ENCODE measurements at regions not wholly inside any gene's neighbourhood (a gene's known extent, or its start where the extent isn't known, plus 50 kb on each side); places are given as distances from the start of the nearest gene placed in this dataset.
A peak's percentile ranks its signal among the peaks of the same experiment; 100 is the strongest.

DNA sequence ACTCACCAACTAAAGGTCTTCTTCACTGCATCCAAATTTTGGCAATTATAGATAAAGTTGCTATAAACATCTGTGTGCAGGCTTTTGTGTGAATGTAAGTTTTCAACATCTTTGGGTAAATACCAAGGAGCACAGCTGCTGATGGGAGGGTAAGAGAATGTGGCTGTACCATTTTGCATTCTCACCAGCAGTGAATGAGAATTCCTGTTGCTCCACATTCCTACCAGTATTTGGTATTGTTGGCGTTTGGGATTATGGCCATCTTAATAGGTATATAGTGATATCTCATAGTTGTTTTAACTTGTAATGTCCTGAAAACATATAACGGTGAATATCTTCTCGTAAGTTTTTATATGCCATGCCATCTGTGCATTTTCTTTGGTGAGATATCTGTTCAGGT is 69.3 kb downstream of the ILRUN start:
- Histone ChIP-seq H3K9me3 (replicated peaks in 1 of 3) (no peaks in the 10 kb centered on the region), H3K27me3 (no peaks in the 10 kb centered on the region), H3K4me1 (replicated peaks in 1 of 2) (peaks cover 4 to 12% of the 10 kb centered on the region in 2 donors), H3K27ac (no peak overlapping the region), H3K36me3 (replicated peaks in 1 of 2) (no peaks in the 10 kb centered on the region), H3K4me3 (no peak overlapping the region)
- 92 to 96% (median 95%) methylated on average over 3 of the region's 3 CpGs for WGBS, 4 donors
- TF ChIP-seq POLR2A (IDR thresholded peaks at IDR 0.05): no peak
- TF ChIP-seq, protein P1, sequence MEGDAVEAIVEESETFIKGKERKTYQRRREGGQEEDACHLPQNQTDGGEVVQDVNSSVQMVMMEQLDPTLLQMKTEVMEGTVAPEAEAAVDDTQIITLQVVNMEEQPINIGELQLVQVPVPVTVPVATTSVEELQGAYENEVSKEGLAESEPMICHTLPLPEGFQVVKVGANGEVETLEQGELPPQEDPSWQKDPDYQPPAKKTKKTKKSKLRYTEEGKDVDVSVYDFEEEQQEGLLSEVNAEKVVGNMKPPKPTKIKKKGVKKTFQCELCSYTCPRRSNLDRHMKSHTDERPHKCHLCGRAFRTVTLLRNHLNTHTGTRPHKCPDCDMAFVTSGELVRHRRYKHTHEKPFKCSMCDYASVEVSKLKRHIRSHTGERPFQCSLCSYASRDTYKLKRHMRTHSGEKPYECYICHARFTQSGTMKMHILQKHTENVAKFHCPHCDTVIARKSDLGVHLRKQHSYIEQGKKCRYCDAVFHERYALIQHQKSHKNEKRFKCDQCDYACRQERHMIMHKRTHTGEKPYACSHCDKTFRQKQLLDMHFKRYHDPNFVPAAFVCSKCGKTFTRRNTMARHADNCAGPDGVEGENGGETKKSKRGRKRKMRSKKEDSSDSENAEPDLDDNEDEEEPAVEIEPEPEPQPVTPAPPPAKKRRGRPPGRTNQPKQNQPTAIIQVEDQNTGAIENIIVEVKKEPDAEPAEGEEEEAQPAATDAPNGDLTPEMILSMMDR (IDR thresholded peaks at IDR 0.05): no peak
- intact Hi-C loops (cut with DNase I): no loop called here
- no peak for DNase-seq

DNA sequence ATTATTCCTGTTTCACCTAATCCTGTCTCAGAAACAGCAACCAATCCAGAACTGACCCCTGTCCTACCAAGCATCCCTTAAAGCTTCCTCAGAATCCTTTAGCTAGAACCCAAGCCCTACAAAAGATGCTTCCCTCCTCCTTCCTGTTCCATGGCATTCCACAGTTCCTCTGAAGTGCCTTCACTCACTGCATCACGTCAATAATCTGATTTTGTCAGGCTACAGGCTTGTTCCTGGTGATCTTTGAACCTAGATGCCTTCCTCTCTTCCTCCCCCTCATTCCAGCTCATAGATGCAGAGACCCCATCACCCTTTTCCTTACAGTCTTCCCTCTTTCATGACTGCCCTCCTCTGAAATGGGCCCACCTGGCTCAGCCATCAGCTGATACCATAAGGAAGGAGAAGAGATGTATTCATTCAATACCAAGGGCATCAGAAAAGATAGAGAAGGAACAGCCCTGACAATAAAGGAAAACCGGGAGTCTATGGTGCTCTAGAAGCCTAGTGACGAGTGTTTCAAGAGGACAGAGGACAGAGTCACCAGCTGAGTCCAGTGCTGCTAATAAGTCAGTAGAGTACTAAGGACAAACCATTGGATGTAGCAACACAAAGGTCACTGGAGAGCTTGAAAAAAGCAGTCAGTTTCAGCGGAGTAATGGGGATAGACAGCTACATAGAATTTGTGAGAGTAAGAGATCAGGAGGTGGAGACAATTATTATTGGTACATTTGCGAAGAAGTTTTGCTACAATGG is 62.5 kb upstream of the SPDEF start:
- no peak for DNase-seq
- Histone ChIP-seq H3K27me3 (no peaks in the 10 kb centered on the region), H3K4me1 (replicated peaks in 1 of 2) (peaks cover 5 to 16% of the 10 kb centered on the region in 2 donors), H3K36me3 (replicated peaks in 1 of 2) (no peaks in the 10 kb centered on the region), H3K27ac (peak overlapping the region in 1 of 5 donors; percentile 24), H3K9me3 (replicated peaks in 1 of 3) (no peaks in the 10 kb centered on the region), H3K4me3 (no peak overlapping the region)
- TF ChIP-seq, protein P1 (IDR thresholded peaks at IDR 0.05): no peak
- no peak for TF ChIP-seq POLR2A (IDR thresholded peaks at IDR 0.05)
- WGBS, 4 donors: 75 to 85% (median 82%) methylated on average over 5 of the region's 5 CpGs
- intact Hi-C loops (cut with DNase I): no loop called here

DNA sequence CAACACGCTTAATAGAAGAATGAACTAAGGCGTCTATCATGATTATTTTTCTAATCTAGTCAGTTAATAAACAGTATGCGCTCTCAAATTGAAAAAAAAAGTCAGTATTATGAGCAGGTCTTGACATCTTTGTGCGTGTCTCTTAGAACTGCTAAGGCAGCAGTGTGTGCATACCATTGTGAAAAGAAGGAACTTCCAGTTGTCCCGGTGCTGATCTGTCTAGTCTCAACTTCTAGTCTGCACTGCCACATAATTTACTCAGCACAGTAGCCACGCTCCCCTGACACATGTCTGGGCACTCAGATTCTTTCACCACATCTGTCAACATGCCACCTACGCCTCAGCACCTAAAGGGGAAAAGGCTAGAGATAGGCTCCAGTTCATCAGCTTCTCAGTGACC is 61.1 kb upstream of the SPDEF start:
- peaks cover 5 to 16% of the 10 kb centered on the region in 2 donors for H3K4me1 ChIP-seq (replicated peaks in 1 of 2)
- no peak for DNase-seq
- TF ChIP-seq, protein P1 (IDR thresholded peaks at IDR 0.05): no peak
- TF ChIP-seq POLR2A (IDR thresholded peaks at IDR 0.05): no peak
- H3K27ac ChIP-seq: no peak overlapping the region
- no peaks in the 10 kb centered on the region for H3K27me3 ChIP-seq
- H3K36me3 ChIP-seq (replicated peaks in 1 of 2): no peaks in the 10 kb centered on the region
- no peaks in the 10 kb centered on the region for H3K9me3 ChIP-seq (replicated peaks in 1 of 3)
- no peak overlapping the region for H3K4me3 ChIP-seq
- 79 to 94% (median 94%) methylated on average over 7 of the region's 7 CpGs for WGBS, 4 donors
- intact Hi-C loops (cut with DNase I): no loop called here

DNA sequence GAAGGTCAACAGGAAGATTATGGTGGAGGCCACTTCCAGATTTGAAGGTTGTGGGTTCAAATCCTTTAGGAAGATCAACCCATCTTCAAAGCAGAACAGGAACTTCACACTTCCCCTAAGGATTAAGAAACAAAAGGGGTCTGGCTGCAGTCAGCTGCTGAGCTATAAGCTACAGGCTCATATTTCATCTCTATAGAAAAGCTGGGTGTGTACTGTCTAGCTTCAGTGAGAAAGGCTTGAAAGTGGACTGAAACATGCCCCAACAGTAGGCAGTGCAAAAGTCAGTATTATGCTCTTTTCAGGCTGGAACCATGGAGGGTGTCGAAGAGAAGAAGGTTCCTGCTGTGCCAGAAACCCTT is 60.1 kb upstream of the SPDEF start:
- Histone ChIP-seq H3K9me3 (replicated peaks in 1 of 3) (no peaks in the 10 kb centered on the region), H3K27ac (no peak overlapping the region), H3K36me3 (replicated peaks in 1 of 2) (no peaks in the 10 kb centered on the region), H3K27me3 (no peaks in the 10 kb centered on the region), H3K4me3 (no peak overlapping the region), H3K4me1 (replicated peaks in 1 of 2) (peaks cover 5 to 17% of the 10 kb centered on the region in 2 donors)
- intact Hi-C loops (cut with DNase I): no loop called here
- 92 to 100% (median 99%) methylated on average over 1 of the region's 1 CpG for WGBS, 4 donors
- no peak for TF ChIP-seq POLR2A (IDR thresholded peaks at IDR 0.05)
- TF ChIP-seq, protein P1 (IDR thresholded peaks at IDR 0.05): no peak
- DNase-seq: no peak

All from adrenal gland (tissue), 9 donors.